Neural cell (in vitro differentiated cells): ENCODE measurements at regions not wholly inside any gene's neighbourhood (a gene's known extent, or its start where the extent isn't known, plus 50 kb on each side); places are given as distances from the start of the nearest gene placed in this dataset.

Experiments
- H2AFZ ChIP-seq: fragments of 200-600, 300-800 bp; sonication (generic), shearing (Covaris generic); 2 replicates; pipeline ENCODE4 v1.6.0; 2014; ENCODE audit warnings: low read depth, mild to moderate bottlenecking, antibody characterized with exemption, low read length, moderate library complexity
- H3F3A ChIP-seq: fragments of 200-600 bp; shearing (Covaris generic); 2 replicates; pipeline ENCODE4 v1.6.1; 2016; ENCODE audit warnings: mild to moderate bottlenecking, moderate library complexity, mixed read lengths, antibody characterized with exemption, low read length; ENCODE audit not compliant: insufficient read depth, poor library complexity, severe bottlenecking
- H3K27ac ChIP-seq: fragments of 200-600, 300-800 bp; sonication (generic), shearing (Covaris generic); 2 replicates; pipeline ENCODE4 v1.5.1; 2014; ENCODE audit warnings: mild to moderate bottlenecking, low read length, moderate library complexity
- H3K27me3 ChIP-seq: fragments of 300-800, 200-600 bp; sonication (generic), shearing (Covaris generic); 2 replicates; pipeline ENCODE4 v1.6.0; 2014; ENCODE audit warnings: mild to moderate bottlenecking, low read depth, low read length, moderate library complexity; ENCODE audit not compliant: insufficient read depth
- H3K36me3 ChIP-seq: fragments of 300-800, 200-600 bp; sonication (generic), shearing (Covaris generic); 2 replicates; pipeline ENCODE4 v1.5.1; 2014; ENCODE audit warnings: mild to moderate bottlenecking, antibody characterized with exemption, low read length, moderate library complexity; ENCODE audit not compliant: insufficient read depth
- H3K4me2 ChIP-seq: fragments of 300-800, 200-600 bp; sonication (generic), shearing (Covaris generic); 2 replicates; pipeline ENCODE4 v1.6.0; 2014; ENCODE audit warnings: mild to moderate bottlenecking, low read length
- H3K4me3 ChIP-seq: fragments of 300-800, 200-600 bp; sonication (generic), shearing (Covaris generic); 2 replicates; pipeline ENCODE4 v1.5.1; 2014; ENCODE audit warnings: mild to moderate bottlenecking, low read length, moderate library complexity
- H3K79me2 ChIP-seq: fragments of 200-600 bp; shearing (Covaris generic); replicated peaks from 2 replicates; pipeline ENCODE4 v1.6.0; 2014; ENCODE audit warnings: mild to moderate bottlenecking, low read length, moderate library complexity; ENCODE audit not compliant: insufficient read depth
- H3K9ac ChIP-seq: fragments of 300-800, 200-600 bp; sonication (generic), shearing (Covaris generic); 2 replicates; pipeline ENCODE4 v1.6.1; 2016; ENCODE audit warnings: mild to moderate bottlenecking, low read length, mixed read lengths
- H3K9me2 ChIP-seq: fragments of 200-600 bp; shearing (Covaris generic); 2 replicates; pipeline ENCODE4 v1.6.1; 2016; ENCODE audit warnings: mild to moderate bottlenecking, low read length, mixed read lengths; ENCODE audit not compliant: insufficient read depth
- H3K9me3 ChIP-seq: fragments of 200-600, 300-800 bp; sonication (generic), shearing (Covaris generic); 2 replicates; pipeline ENCODE4 v1.6.1; 2016; ENCODE audit warnings: mild to moderate bottlenecking, mixed run types, low read length, moderate library complexity, mixed read lengths
- H4K20me1 ChIP-seq: fragments of 200-600 bp; shearing (Covaris generic); 2 replicates; pipeline ENCODE4 v1.6.1; 2016; ENCODE audit warnings: mild to moderate bottlenecking, mixed run types; ENCODE audit not compliant: insufficient read depth
- EP300 ChIP-seq: fragments of 450-650 bp; conservative IDR thresholded peaks from 2 replicates; pipeline ENCODE4 v1.6.1; 2014; ENCODE audit warnings: antibody characterized with exemption, mild to moderate bottlenecking, moderate library complexity; ENCODE audit not compliant: poor library complexity, severe bottlenecking
- EZH2 ChIP-seq: fragments of 200-600, 300-800 bp; shearing (Covaris generic), sonication (generic); IDR thresholded peaks from 2 replicates; pipeline ENCODE4 v1.6.1; 2014; ENCODE audit warnings: antibody characterized with exemption, low read length, borderline replicate concordance, mild to moderate bottlenecking; ENCODE audit not compliant: insufficient read depth, poor library complexity, severe bottlenecking
- MXI1 ChIP-seq: fragments of 450-650 bp; conservative IDR thresholded peaks from 2 replicates; pipeline ENCODE4 v1.6.1; 2014; ENCODE audit warnings: antibody characterized with exemption, mild to moderate bottlenecking; ENCODE audit not compliant: poor library complexity, severe bottlenecking
- POLR2AphosphoS5 ChIP-seq: IDR thresholded peaks from 2 replicates; pipeline ENCODE4 v1.6.1; 2012
- RAD21 ChIP-seq: fragments of 450-650 bp; conservative IDR thresholded peaks from 2 replicates; pipeline ENCODE4 v1.6.1; 2014; ENCODE audit warnings: antibody characterized with exemption, mild to moderate bottlenecking, moderate library complexity
- SMC3 ChIP-seq: fragments of 450-650 bp; conservative IDR thresholded peaks from 2 replicates; pipeline ENCODE4 v1.6.1; 2014; ENCODE audit warnings: antibody characterized with exemption, mild to moderate bottlenecking, moderate library complexity; ENCODE audit not compliant: poor library complexity
- TAF1 ChIP-seq: IDR thresholded peaks from 2 replicates; pipeline ENCODE4 v1.6.1; 2012; ENCODE audit warnings: low read depth
- TF ChIP-seq, protein P1 (sequence below): IDR thresholded peaks from 2 replicates; pipeline ENCODE4 v1.6.1; 2012; ENCODE audit warnings: borderline replicate concordance
- TF ChIP-seq, protein P2 (sequence below): fragments of 450-650 bp; IDR thresholded peaks from 2 replicates; pipeline ENCODE4 v1.5.1; 2014; ENCODE audit warnings: antibody characterized with exemption, mild to moderate bottlenecking, moderate library complexity; ENCODE audit not compliant: poor library complexity, severe bottlenecking

DNA sequence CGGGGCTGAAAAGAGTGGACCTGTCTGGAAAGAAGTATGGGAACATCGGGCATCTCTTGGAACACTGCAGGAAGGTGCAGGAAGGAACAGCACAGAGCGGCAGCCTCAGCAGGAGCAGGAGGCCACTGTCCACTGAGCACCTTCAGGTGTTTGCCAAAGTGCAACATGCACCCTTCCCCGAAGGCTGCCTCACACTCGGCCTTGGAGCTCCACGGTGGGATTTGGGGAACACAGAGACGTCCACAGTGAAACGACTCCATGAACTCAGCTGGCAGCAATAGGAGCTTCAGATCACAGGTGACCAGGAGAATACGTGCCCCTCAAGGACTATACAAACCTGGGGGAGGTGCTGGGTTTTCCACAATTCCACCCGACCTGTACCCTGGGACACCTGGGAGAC, 140.3 kb upstream of the RET start:
- Histone ChIP-seq H3K4me2 (no peak overlapping the region), H3K4me3 (no peak overlapping the region), H2AFZ (no peak overlapping the region), H3F3A (no peaks in the 10 kb centered on the region), H3K27me3 (peaks cover 31% of the 10 kb centered on the region), H3K9ac (no peak overlapping the region), H3K27ac (no peak overlapping the region), H3K9me3 (no peaks in the 10 kb centered on the region), H3K79me2 (no peaks in the 10 kb centered on the region), H3K9me2 (no peaks in the 10 kb centered on the region), H3K36me3 (no peaks in the 10 kb centered on the region), H4K20me1 (no peaks in the 10 kb centered on the region)
- TF ChIP-seq TAF1 = no peak
- no peak for TF ChIP-seq EP300
- TF ChIP-seq POLR2AphosphoS5 = no peak
- no peak for TF ChIP-seq MXI1
- TF ChIP-seq SMC3 = no peak
- no peak for TF ChIP-seq EZH2
- no peak for TF ChIP-seq RAD21
- TF ChIP-seq, protein P1, sequence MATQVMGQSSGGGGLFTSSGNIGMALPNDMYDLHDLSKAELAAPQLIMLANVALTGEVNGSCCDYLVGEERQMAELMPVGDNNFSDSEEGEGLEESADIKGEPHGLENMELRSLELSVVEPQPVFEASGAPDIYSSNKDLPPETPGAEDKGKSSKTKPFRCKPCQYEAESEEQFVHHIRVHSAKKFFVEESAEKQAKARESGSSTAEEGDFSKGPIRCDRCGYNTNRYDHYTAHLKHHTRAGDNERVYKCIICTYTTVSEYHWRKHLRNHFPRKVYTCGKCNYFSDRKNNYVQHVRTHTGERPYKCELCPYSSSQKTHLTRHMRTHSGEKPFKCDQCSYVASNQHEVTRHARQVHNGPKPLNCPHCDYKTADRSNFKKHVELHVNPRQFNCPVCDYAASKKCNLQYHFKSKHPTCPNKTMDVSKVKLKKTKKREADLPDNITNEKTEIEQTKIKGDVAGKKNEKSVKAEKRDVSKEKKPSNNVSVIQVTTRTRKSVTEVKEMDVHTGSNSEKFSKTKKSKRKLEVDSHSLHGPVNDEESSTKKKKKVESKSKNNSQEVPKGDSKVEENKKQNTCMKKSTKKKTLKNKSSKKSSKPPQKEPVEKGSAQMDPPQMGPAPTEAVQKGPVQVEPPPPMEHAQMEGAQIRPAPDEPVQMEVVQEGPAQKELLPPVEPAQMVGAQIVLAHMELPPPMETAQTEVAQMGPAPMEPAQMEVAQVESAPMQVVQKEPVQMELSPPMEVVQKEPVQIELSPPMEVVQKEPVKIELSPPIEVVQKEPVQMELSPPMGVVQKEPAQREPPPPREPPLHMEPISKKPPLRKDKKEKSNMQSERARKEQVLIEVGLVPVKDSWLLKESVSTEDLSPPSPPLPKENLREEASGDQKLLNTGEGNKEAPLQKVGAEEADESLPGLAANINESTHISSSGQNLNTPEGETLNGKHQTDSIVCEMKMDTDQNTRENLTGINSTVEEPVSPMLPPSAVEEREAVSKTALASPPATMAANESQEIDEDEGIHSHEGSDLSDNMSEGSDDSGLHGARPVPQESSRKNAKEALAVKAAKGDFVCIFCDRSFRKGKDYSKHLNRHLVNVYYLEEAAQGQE = no peak
- TF ChIP-seq, protein P2, sequence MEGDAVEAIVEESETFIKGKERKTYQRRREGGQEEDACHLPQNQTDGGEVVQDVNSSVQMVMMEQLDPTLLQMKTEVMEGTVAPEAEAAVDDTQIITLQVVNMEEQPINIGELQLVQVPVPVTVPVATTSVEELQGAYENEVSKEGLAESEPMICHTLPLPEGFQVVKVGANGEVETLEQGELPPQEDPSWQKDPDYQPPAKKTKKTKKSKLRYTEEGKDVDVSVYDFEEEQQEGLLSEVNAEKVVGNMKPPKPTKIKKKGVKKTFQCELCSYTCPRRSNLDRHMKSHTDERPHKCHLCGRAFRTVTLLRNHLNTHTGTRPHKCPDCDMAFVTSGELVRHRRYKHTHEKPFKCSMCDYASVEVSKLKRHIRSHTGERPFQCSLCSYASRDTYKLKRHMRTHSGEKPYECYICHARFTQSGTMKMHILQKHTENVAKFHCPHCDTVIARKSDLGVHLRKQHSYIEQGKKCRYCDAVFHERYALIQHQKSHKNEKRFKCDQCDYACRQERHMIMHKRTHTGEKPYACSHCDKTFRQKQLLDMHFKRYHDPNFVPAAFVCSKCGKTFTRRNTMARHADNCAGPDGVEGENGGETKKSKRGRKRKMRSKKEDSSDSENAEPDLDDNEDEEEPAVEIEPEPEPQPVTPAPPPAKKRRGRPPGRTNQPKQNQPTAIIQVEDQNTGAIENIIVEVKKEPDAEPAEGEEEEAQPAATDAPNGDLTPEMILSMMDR = no peak

DNA sequence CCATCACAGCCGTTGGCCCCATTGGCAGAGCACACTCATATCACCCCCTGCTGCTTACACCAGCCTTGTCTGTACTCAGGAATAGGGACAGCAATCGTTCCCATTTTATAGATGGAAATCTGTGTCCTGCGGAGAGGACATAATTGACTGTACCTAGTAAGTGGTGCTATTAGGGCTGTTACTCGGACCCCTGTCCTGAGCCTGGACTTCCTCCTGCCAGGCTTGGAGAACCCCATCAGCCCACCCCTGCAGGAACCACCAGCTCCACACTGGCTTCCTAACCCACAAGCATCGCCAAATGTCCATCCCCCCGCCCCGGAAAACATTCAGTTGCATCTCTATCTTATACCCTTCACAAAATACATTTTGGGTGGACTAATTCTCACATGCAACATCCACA, 139.8 kb upstream of the RET start:
- Histone ChIP-seq H3K4me2 (no peak overlapping the region), H3K4me3 (no peak overlapping the region), H3K9me3 (no peaks in the 10 kb centered on the region), H3K36me3 (no peaks in the 10 kb centered on the region), H2AFZ (no peak overlapping the region), H4K20me1 (no peaks in the 10 kb centered on the region), H3F3A (no peaks in the 10 kb centered on the region), H3K9me2 (no peaks in the 10 kb centered on the region), H3K27ac (no peak overlapping the region), H3K9ac (no peak overlapping the region), H3K79me2 (no peaks in the 10 kb centered on the region), H3K27me3 (peaks cover 30% of the 10 kb centered on the region)
- TF ChIP-seq POLR2AphosphoS5 (no peak), RAD21 (no peak), EZH2 (no peak), SMC3 (no peak), EP300 (no peak), MXI1 (no peak), TAF1 (no peak)
- TF ChIP-seq, protein P1 = no peak
- TF ChIP-seq, protein P2 = no peak
